ENCODE measurements at regions not wholly inside any gene's neighbourhood (a gene's known extent, or its start where the extent isn't known, plus 50 kb on each side); places are given as distances from the start of the nearest gene placed in this dataset.
"Not testable (repeated sequence)": the region's sequence is repeated elsewhere in the genome, so short reads cannot be mapped to it uniquely, and the experiment has no call there.

DNA sequence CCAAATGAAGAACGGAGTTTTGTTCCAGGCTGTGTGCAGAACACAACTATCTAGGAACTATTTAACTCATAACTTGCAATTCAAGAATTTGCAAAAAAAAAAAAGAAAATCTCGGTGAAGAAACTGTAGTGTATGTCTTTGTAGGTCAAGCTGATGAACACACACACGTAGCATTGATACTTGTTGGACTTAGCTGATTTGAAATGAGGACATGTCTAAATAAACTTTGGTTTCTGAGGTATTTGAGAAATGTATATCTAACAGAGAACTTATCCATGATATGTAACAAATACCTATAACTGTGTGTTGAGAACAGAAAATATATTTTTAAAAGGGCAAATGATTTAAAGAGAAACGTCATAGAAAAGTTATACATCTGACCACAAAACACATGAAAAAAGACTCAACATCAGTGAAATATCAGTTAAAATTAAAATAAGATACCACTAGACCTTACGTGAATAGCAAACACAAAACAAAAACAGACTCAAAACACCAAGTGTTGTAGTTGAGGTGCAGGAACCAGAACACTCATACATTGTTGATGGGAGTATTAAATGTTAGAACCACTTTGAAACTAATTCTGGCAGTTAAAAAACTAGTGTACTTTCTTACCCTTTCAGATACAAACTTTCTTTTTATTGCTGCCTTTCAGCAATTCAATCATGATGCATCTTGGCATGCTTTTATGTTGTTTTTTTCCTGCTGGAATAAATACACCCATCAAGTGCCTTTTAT is 1535.8 kb upstream of the PCDH10 start:
- Histone ChIP-seq H3K36me3 (ENCODE audit: control insufficient read depth, insufficient read depth, low read length) (no peaks in the 10 kb centered on the region), H3K27ac (ENCODE audit: low read length) (no peak overlapping the region), H3K9me3 (ENCODE audit: control insufficient read depth, insufficient read depth, low read length) (no peaks in the 10 kb centered on the region), H3K27me3 (ENCODE audit: control insufficient read depth, insufficient read depth, low read length) (no peaks in the 10 kb centered on the region), H3K4me3 (ENCODE audit: low read length) (no peak overlapping the region), H3K4me1 (ENCODE audit: control insufficient read depth, insufficient read depth, low read length) (no peaks in the 10 kb centered on the region)
- no peak for DNase-seq (ENCODE audit: low read depth, low spot score)
- no CpG with 5 or more reads among the region's 5 CpGs for WGBS (ENCODE audit: insufficient coverage, insufficient read length)

DNA sequence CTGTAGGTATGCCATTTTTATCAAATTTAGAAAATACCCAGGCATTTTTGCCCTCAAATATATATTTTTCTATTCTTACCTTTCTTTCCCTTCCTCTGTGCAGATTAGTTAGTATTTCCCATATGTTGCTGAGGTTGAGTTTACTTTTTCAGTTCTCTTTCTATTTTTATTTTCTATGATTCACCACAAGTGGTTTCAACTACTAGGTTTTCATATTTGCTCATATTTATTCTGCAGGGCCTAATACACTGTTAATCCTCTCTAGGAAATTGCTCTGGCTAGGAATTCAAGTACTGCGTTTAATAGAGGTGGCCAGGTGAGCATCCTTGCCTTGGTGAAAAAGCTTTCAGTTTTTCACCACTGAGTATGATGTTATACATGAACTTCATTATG is 1535.3 kb upstream of the PCDH10 start:
- no peaks in the 10 kb centered on the region for H3K4me1 ChIP-seq (ENCODE audit: control insufficient read depth, insufficient read depth, low read length)
- no peaks in the 10 kb centered on the region for H3K27me3 ChIP-seq (ENCODE audit: control insufficient read depth, insufficient read depth, low read length)
- H3K36me3 ChIP-seq (ENCODE audit: control insufficient read depth, insufficient read depth, low read length), result no peaks in the 10 kb centered on the region
- no peak overlapping the region for H3K27ac ChIP-seq (ENCODE audit: low read length)
- no peak for DNase-seq (ENCODE audit: low read depth, low spot score)
- no peaks in the 10 kb centered on the region for H3K9me3 ChIP-seq (ENCODE audit: control insufficient read depth, insufficient read depth, low read length)
- no peak overlapping the region for H3K4me3 ChIP-seq (ENCODE audit: low read length)
- WGBS (ENCODE audit: insufficient coverage, insufficient read length), result no CpG with 5 or more reads among the region's 1 CpG

DNA sequence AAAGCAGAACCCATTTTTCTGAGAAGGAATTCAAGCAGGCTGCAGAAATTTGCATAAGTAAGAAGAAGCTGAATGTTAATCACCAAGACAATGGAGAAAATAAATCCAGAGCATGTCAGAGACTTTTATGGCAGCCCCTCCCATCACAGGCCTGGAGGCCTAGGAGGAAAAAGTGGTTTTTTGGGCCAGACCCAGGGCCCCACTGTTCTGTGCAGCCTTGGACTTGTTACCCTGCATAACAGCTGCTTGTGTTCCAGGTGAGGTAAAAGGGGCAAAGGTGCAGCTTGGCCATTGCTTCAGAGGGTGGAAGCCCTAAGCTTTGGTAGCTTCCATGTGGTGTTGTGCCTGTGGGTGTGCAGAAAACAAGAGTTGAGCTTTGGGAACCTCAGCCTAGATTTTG is 1516.2 kb upstream of the PCDH10 start:
- no peak overlapping the region for H3K27ac ChIP-seq (ENCODE audit: low read length)
- peaks cover 2% of the 10 kb centered on the region for H3K9me3 ChIP-seq (ENCODE audit: control insufficient read depth, insufficient read depth, low read length)
- DNase-seq (ENCODE audit: low read depth, low spot score), result no peak
- no peak overlapping the region for H3K4me3 ChIP-seq (ENCODE audit: low read length)
- no peaks in the 10 kb centered on the region for H3K4me1 ChIP-seq (ENCODE audit: control insufficient read depth, insufficient read depth, low read length)
- H3K27me3 ChIP-seq (ENCODE audit: control insufficient read depth, insufficient read depth, low read length), result no peaks in the 10 kb centered on the region
- H3K36me3 ChIP-seq (ENCODE audit: control insufficient read depth, insufficient read depth, low read length), result no peaks in the 10 kb centered on the region

DNA sequence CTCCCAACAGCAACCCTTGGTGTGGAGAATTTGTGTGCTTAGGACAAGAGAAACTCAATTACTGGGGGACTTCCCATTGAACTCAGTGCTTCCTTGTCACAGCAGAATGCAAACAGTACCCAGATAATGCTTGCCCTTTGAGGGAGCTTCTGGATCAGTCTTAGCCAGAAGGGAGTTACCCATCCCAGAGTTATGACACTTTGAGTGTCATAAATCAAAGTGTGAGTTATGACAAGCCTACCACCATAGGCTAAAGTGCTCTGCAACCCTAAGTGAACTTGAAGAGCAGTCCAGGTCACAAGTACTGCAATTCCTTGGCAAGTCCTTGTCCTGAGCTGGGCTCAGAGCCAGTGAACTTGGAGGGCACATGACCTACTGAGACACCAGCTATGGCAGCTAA is 1513.9 kb upstream of the PCDH10 start:
- Histone ChIP-seq H3K36me3 (ENCODE audit: control insufficient read depth, insufficient read depth, low read length) (no peaks in the 10 kb centered on the region), H3K4me1 (ENCODE audit: control insufficient read depth, insufficient read depth, low read length) (no peaks in the 10 kb centered on the region), H3K27ac (ENCODE audit: low read length) (no peak overlapping the region), H3K27me3 (ENCODE audit: control insufficient read depth, insufficient read depth, low read length) (no peaks in the 10 kb centered on the region), H3K9me3 (ENCODE audit: control insufficient read depth, insufficient read depth, low read length) (peaks cover 2% of the 10 kb centered on the region), H3K4me3 (ENCODE audit: low read length) (no peak overlapping the region)
- DNase-seq (ENCODE audit: low read depth, low spot score), result no peak

DNA sequence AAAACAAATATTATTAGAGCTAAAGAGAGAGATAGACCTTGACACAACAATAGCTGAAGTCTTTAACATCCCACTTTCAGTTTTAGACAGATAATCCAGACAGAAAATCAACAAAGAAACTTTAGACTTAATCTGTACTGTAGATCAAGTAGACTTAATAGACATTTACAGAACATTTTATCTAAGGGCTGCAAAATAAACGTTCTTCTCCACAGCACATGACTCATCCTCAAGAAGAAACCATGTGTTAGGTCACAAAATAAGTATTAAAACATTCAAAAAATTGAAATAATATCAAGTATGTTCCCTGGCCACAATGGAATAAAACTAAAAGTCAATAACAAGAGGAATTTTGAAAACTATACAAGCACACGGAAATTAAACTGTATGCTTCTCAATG is 1510.3 kb upstream of the PCDH10 start:
- no peaks in the 10 kb centered on the region for H3K4me1 ChIP-seq (ENCODE audit: control insufficient read depth, insufficient read depth, low read length)
- H3K27ac ChIP-seq (ENCODE audit: low read length), result no peak overlapping the region
- no peak overlapping the region for H3K4me3 ChIP-seq (ENCODE audit: low read length)
- no peaks in the 10 kb centered on the region for H3K36me3 ChIP-seq (ENCODE audit: control insufficient read depth, insufficient read depth, low read length)
- no peaks in the 10 kb centered on the region for H3K27me3 ChIP-seq (ENCODE audit: control insufficient read depth, insufficient read depth, low read length)
- DNase-seq (ENCODE audit: low read depth, low spot score), result no peak
- H3K9me3 ChIP-seq (ENCODE audit: control insufficient read depth, insufficient read depth, low read length), result no peaks in the 10 kb centered on the region
- no CpG with 5 or more reads among the region's 2 CpGs for WGBS (ENCODE audit: insufficient coverage, insufficient read length)

DNA sequence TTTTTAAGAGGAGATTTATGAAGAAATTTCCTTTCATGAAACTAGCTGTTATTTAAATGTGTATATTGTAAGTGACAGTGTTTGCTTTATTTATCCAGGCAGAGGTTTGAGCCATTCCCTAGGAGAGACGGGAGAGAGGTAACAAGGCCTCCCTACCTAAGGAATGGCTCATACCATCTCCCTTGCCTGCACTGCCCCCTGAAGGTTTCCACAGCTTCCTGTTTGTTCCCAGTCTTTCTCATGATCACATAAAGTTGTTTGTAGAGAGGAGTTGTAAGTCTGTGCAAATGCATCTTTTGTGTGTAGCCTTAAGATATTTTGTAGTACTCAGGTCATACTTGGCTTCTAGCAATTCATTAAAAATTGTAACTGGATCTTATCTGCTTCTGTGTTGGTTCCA is 1504.5 kb upstream of the PCDH10 start:
- no peak overlapping the region for H3K27ac ChIP-seq (ENCODE audit: low read length)
- no peaks in the 10 kb centered on the region for H3K4me1 ChIP-seq (ENCODE audit: control insufficient read depth, insufficient read depth, low read length)
- no peaks in the 10 kb centered on the region for H3K27me3 ChIP-seq (ENCODE audit: control insufficient read depth, insufficient read depth, low read length)
- peak; percentile 48 for DNase-seq (ENCODE audit: low read depth, low spot score)
- no peaks in the 10 kb centered on the region for H3K36me3 ChIP-seq (ENCODE audit: control insufficient read depth, insufficient read depth, low read length)
- WGBS (ENCODE audit: insufficient coverage, insufficient read length), result no CpG with 5 or more reads among the region's 1 CpG
- no peaks in the 10 kb centered on the region for H3K9me3 ChIP-seq (ENCODE audit: control insufficient read depth, insufficient read depth, low read length)
- no peak overlapping the region for H3K4me3 ChIP-seq (ENCODE audit: low read length)

DNA sequence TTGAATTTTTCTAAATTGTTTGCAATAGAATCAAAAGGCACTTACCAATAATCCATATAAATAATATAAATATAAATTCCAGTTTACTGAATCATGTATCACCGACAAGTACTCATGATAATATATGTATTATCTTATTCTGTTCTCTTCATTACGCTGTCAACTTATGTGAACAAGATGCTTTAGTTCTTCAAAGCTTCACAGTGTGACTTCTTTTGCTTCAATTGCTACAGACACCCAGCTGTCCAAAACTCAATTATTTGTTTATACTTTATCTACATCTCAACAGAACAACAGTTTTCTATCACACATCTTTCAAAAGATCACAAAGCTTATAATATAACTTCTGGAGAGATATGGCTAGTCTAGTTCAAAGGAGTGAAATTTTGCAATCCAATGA is 1499.9 kb upstream of the PCDH10 start:
- Histone ChIP-seq H3K4me3 (ENCODE audit: low read length) (no peak overlapping the region), H3K4me1 (ENCODE audit: control insufficient read depth, insufficient read depth, low read length) (no peaks in the 10 kb centered on the region), H3K27ac (ENCODE audit: low read length) (no peak overlapping the region), H3K27me3 (ENCODE audit: control insufficient read depth, insufficient read depth, low read length) (no peaks in the 10 kb centered on the region), H3K36me3 (ENCODE audit: control insufficient read depth, insufficient read depth, low read length) (no peaks in the 10 kb centered on the region), H3K9me3 (ENCODE audit: control insufficient read depth, insufficient read depth, low read length) (no peaks in the 10 kb centered on the region)
- WGBS (ENCODE audit: insufficient coverage, insufficient read length), result no CpG with 5 or more reads among the region's 2 CpGs
- DNase-seq (ENCODE audit: low read depth, low spot score), result no peak

DNA sequence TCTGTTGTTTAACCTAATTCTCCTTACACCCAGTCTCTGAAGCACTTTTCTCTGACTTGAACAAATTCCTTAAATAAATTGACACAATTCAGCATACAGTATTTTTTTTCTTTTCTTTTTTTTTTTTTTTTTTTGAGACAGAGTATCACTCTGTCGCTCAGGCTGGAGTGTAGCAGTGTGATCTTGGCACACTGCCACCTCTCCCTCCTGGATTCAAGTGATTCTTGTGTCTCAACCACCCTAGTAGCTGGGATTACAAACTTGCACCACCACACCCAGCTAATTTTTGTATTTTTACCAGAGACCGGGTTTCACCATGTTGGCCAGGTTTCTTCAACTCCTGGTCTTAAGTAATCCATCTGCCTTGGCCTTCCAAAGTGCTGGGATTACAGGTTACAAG is 1498.1 kb upstream of the PCDH10 start:
- Histone ChIP-seq H3K9me3 (ENCODE audit: control insufficient read depth, insufficient read depth, low read length) (no peaks in the 10 kb centered on the region), H3K36me3 (ENCODE audit: control insufficient read depth, insufficient read depth, low read length) (no peaks in the 10 kb centered on the region), H3K4me3 (ENCODE audit: low read length) (no peak overlapping the region), H3K27me3 (ENCODE audit: control insufficient read depth, insufficient read depth, low read length) (no peaks in the 10 kb centered on the region), H3K27ac (ENCODE audit: low read length) (no peak overlapping the region), H3K4me1 (ENCODE audit: control insufficient read depth, insufficient read depth, low read length) (no peaks in the 10 kb centered on the region)
- no peak for DNase-seq (ENCODE audit: low read depth, low spot score)
- no CpG with 5 or more reads among the region's 2 CpGs for WGBS (ENCODE audit: insufficient coverage, insufficient read length)

DNA sequence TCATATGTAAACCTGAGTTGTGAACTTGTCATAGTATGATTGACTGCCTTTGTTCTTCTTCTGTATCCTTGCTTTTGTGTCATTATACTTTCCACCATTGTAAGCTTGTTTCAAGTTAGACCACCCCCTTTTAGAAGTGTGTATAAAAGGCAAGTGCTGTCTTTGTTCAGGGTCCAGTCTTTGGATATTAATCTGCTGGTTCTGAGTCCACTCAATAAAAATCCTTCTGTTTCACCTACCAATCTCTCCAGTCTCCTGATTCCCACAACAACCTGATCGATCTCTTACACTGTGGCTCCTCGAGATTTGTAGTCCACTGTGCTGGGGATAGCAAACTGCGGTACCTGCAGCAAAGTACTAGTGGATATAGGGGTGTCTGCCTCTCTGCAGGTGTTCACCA is 1465.8 kb upstream of the PCDH10 start:
- DNase-seq (ENCODE audit: low read depth, low spot score); H3K9me3 ChIP-seq (ENCODE audit: control insufficient read depth, insufficient read depth, low read length); H3K4me1 ChIP-seq (ENCODE audit: control insufficient read depth, insufficient read depth, low read length); H3K36me3 ChIP-seq (ENCODE audit: control insufficient read depth, insufficient read depth, low read length); H3K27ac ChIP-seq (ENCODE audit: low read length); H3K27me3 ChIP-seq (ENCODE audit: control insufficient read depth, insufficient read depth, low read length); H3K4me3 ChIP-seq (ENCODE audit: low read length): not testable (repeated sequence)
- no CpG with 5 or more reads among the region's 3 CpGs for WGBS (ENCODE audit: insufficient coverage, insufficient read length)

DNA sequence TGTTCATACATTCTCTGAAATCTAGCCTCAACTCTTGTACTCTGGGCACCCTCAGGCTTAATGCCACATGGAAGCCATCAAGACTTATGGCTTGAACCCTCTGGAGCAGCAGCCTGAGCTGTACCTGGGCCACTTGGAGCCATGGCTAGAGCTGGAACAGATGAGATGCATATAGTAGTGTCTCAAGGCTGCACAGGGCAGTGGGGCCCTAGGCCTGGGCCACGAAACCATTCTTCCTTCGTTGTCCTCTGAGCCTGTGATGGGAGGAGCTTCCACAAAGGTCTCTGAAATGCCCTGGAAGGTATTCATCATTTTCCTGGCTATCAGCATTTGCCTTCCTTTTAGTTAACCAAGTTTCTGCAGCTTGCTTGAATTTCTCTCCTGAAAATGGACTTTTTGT is 1427.2 kb upstream of the PCDH10 start:
- H3K9me3 ChIP-seq (ENCODE audit: control insufficient read depth, insufficient read depth, low read length), result no peaks in the 10 kb centered on the region
- H3K27me3 ChIP-seq (ENCODE audit: control insufficient read depth, insufficient read depth, low read length), result no peaks in the 10 kb centered on the region
- no peaks in the 10 kb centered on the region for H3K4me1 ChIP-seq (ENCODE audit: control insufficient read depth, insufficient read depth, low read length)
- no peak overlapping the region for H3K27ac ChIP-seq (ENCODE audit: low read length)
- no peak overlapping the region for H3K4me3 ChIP-seq (ENCODE audit: low read length)
- H3K36me3 ChIP-seq (ENCODE audit: control insufficient read depth, insufficient read depth, low read length), result no peaks in the 10 kb centered on the region
- no peak for DNase-seq (ENCODE audit: low read depth, low spot score)
- no CpG with 5 or more reads among the region's 2 CpGs for WGBS (ENCODE audit: insufficient coverage, insufficient read length)

DNA sequence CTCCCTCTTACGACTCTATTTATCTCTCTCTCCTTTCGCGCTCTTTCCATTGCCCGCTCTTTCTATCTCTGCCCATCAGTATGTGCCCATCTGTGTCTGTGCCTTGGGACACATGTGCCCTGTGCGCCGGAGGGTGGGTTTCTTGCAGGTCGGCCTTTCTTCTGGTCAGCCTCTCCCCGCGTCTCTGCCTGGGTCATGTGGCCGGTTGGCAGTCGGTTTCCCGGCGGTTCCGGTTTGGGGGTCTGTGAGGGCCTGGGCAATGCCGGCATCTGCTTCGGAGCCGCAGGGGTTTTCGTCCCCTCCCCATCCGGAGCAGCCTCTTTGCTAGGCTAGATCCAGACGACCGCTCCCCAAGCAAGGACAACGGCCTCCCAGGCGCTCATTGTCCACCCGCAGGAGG is 1426.0 kb upstream of the PCDH10 start:
- H3K36me3 ChIP-seq (ENCODE audit: control insufficient read depth, insufficient read depth, low read length); DNase-seq (ENCODE audit: low read depth, low spot score): not testable (repeated sequence)
- WGBS (ENCODE audit: insufficient coverage, insufficient read length), result no CpG with 5 or more reads among the region's 24 CpGs

More for the DNA sequence above, 1426.0 kb upstream of the PCDH10 start:
- H3K27me3 ChIP-seq (ENCODE audit: control insufficient read depth, insufficient read depth, low read length); H3K9me3 ChIP-seq (ENCODE audit: control insufficient read depth, insufficient read depth, low read length); H3K4me3 ChIP-seq (ENCODE audit: low read length); H3K27ac ChIP-seq (ENCODE audit: low read length); H3K4me1 ChIP-seq (ENCODE audit: control insufficient read depth, insufficient read depth, low read length): not testable (repeated sequence)

Data from iPS DF 6.9 (cell line).